Brain pericyte (primary cell): ENCODE measurements at regions not wholly inside any gene's neighbourhood (a gene's known extent, or its start where the extent isn't known, plus 50 kb on each side); places are given as distances from the start of the nearest gene placed in this dataset.

Experiments used
- DNase-seq: peaks from one replicate; pipeline ENCODE4 v3.0.0-alpha.2; 2012; ENCODE audit warnings: low read depth, low spot score

- DNase-seq = no peak
Observed at GRCh38 chr11:95318498-95318897, 87.5 kb upstream of the SESN3 start.

DNA sequence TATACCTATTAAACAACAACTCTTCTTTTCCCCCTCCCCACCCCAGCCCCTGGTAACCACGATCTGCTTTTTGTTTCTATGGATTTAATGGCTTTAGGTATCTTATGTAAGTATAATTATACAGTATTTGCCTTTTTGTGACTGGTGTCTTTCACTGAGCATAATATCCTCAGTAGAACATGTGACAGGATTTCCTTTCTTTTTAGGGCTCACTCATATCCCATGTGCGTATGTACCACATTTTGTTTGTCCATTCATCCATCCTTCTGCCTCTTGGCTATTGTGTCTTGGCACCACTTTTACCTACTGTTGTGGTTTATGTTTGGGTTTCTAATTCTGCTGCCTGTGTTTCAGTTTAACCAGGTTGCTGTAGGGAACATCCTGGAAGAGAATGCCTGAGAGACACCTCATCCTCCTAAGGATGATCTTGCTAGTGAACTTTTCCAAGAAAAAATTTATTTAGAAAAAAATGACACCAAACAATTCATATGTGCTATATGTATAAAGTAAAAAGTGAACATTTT lies 77.6 kb upstream of the SESN3 start:
- no peak for DNase-seq

DNA sequence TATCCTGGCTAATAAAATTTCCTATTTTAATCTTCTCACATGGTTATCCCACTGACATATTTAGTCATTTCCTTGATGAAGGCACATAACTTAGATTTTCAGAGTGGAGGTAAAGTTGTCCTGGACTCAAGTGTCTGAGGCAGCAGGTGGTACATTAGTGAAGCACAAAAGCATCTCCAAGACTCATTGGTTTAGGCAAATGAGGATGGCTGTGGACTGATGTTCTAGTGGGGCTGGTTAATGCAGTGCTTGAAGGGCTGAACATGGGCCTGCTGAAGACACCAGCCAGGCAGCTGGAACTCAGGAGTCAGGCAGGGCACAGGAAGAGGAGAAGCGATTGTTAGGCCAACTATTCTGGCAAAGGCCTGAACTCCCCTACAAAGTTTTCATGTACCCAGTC lies 76.3 kb upstream of the SESN3 start:
- no peak for DNase-seq

GRCh38 chr11:95306801-95307200 lies 75.8 kb upstream of the SESN3 start:
- no peak for DNase-seq

- no peak for DNase-seq
Observed at GRCh38 chr11:95306123-95306522, 75.1 kb upstream of the SESN3 start.

DNA sequence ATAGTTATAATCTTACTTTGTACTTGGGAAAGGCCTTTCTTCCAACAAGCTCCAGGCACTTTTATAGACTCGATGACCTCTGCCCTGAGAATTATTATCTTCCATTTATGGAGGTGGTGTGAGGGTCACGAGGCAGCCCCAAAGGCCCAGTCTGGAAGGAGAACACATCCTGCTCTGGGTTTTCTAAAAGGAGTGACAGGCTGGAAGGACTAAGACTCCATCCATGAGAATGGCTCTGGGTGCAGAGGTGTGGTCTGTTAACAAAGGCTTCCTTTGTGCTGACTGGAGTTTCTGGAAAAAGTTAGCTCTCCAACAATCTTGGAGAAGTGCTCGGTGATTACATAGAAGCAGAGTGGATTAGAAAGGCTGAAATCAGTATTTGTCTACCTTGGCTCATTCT lies 74.7 kb upstream of the SESN3 start:
- DNase-seq = no peak

DNA sequence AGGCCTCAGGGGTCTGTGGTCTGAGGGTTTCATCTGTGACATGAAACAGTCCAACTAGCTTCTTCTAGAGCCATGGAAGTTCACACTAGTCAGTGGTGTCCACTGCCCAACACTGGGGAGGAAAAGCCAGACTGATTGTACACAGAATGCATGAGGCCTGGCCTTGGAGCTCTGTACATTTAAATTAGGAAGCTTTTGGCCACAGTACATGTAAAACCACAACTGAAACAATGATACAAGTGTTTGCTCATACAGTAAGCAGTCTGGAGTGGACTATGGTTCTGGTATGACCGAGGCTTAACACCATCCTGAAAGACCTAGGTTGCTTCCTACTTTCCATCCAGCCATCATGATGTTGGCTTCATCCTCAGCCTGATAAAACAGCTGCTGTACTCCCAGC lies 73.8 kb upstream of the SESN3 start:
- DNase-seq = no peak

GRCh38 chr11:95302211-95302610 lies 71.2 kb upstream of the SESN3 start:
- DNase-seq = no peak

GRCh38 chr11:95301474-95301873 lies 70.5 kb upstream of the SESN3 start:
- no peak for DNase-seq

DNA sequence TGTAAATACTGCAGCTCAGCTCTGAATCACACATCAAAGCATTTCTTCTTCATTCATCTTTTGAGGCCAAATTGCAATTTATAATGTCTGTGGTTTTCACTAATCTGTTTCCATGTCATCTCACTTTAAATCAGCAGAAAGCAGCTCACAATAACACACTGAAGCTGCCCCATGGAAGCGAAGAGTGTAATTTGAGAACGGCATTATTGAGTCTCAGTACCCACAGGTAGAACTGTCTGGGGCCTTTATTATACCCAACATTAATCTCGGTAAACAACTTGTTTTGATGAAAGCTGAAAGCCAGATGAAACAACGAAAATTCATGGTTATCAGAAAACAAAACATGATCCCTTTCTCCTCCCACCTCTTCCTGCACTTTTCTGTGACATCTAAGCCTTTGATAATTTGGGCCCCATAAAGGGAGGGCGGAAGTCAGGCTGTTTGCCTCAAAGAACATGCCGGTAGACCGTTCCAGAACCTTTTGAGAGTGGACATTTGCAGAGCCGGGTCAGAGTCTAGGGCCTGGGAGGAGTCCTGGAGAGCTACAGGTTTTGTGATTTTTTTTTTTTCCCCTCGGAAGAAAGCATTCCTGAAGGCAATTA lies 68.2 kb upstream of the SESN3 start:
- no peak for DNase-seq

DNA sequence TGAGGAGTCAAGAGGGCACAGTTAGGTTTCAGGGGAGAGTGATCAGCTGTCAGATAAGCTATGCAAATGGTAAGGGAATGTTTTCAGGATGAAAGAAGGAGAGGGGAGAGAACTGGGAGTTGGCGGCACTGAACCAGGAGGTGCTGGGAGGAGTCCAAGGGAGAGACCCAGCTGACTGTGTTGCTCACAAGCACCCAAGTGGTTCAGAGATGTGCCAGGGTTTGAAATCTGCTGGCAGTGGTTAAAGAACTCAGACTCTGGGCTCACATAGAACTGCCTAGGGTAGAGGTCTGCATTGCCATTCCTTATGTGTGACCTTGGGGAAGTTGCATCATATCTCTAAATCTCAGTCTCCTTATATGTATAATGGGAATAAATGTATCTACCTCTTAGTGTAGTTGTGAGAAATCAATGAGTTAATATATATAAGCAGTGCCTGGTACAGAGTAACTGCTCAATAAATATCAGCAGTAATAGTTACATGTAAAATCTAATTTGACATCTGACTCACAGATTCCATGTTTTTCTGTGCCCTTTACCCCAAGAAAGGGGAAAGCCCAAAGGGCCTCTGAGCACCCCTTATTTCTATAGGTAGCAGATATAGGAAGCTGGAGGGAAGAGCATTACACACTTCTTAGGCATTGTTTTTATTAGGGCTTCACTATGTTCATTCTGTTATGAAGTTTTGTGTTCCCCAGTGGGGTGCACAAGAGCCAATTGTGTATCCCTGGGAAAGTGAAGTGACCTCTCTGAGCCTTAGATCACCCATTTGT lies 66.9 kb upstream of the SESN3 start:
- DNase-seq = no peak

- DNase-seq = no peak
Observed at GRCh38 chr11:95296621-95297025, 65.6 kb upstream of the SESN3 start.

GRCh38 chr11:95296165-95296564 lies 65.2 kb upstream of the SESN3 start:
- DNase-seq = no peak

GRCh38 chr11:95295382-95296149 lies 64.6 kb upstream of the SESN3 start:
- DNase-seq = no peak

GRCh38 chr11:95294701-95295100 lies 63.7 kb upstream of the SESN3 start:
- no peak for DNase-seq

DNA sequence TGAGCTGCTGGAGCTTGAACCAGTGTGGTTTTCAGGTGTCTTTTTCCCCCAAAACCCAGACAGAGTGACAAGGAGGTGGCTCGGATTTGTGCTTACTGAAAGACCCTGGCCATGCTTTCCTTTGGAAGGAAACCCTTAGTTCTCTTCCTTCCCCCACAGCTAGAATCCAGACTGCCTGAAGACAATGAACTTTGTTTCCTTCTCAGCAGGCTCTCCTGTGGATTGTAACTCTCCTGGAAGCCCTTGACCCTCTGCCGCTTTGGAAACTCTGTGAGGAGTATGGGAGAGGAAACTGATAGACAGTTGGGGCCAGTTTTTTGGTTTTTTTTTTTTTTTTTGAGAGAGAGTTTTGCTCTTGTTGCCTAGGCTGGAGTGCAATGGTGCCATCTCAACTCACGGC lies 62.1 kb upstream of the SESN3 start:
- DNase-seq = no peak

- no peak for DNase-seq
Observed at GRCh38 chr11:95291946-95292345, 60.9 kb upstream of the SESN3 start.

DNA sequence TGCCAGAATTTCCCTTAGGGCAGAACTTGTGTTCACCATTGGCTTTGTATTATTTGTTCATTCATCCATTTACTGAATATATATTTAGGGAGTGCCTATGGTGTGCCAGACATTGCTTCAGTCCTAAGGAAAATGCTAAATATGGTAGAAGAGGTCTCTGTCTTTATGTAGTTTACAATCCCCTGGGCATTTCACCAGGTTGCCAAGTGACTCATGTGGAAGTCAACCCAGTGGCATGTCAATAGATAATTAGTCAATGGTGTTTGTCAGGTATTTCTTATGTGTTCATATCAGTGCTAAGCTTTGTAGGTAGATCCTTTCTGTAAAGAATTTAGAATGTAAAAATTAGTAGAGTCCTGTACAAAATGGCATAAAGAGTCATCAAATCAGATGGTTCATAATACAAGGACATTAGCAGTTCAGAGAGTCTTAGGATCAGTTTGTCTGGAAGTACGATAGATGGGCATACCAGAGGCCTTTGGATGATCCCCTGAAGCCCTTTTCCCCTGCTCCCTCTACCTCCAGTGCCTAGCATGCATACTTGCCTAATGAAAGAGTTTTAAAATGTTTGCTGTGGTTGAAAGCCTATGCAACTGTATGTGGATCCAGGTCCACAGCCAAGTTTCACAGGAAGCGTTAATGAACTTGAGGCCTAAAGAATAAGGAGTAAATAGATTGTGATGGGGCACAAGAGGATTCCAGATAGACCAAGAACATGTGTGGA lies 58.5 kb upstream of the SESN3 start:
- no peak for DNase-seq

- DNase-seq = no peak
Observed at GRCh38 chr11:95284057-95285052, 53.4 kb upstream of the SESN3 start.

GRCh38 chr11:95283650-95284049 lies 52.6 kb upstream of the SESN3 start:
- DNase-seq = no peak

- no peak for DNase-seq
Observed at GRCh38 chr11:95283146-95283545, 52.1 kb upstream of the SESN3 start.
